Tibial nerve (tissue), 4 donors: ENCODE measurements at regions not wholly inside any gene's neighbourhood (a gene's known extent, or its start where the extent isn't known, plus 50 kb on each side); places are given as distances from the start of the nearest gene placed in this dataset.

Experiments
- CTCF ChIP-seq, 5 experiments: fragments of 200-600 bp in 3 of 5; fragments of 450-650 bp in 2 of 5; sonication (generic) in 3 of 5; IDR thresholded peaks; one replicate each; pipeline ENCODE4 v1.5.1; 2016 to 2019; ENCODE audit warnings: antibody characterized with exemption in 5 of 5, mild to moderate bottlenecking in 3 of 5, moderate library complexity in 2 of 5
- EP300 ChIP-seq, 2 donors: sonication (generic); formaldehyde crosslinking; IDR thresholded peaks; one replicate each; pipeline ENCODE4 v1.6.1; 2017; ENCODE audit warnings: antibody characterized with exemption in 2 of 2, mild to moderate bottlenecking in 1 of 2
- POLR2A ChIP-seq, 2 donors: fragments of 450-650 bp; IDR thresholded peaks; one replicate each; pipeline ENCODE4 v1.6.1; 2017; ENCODE audit warnings: antibody characterized with exemption in 2 of 2, mild to moderate bottlenecking in 2 of 2, moderate library complexity in 2 of 2

DNA sequence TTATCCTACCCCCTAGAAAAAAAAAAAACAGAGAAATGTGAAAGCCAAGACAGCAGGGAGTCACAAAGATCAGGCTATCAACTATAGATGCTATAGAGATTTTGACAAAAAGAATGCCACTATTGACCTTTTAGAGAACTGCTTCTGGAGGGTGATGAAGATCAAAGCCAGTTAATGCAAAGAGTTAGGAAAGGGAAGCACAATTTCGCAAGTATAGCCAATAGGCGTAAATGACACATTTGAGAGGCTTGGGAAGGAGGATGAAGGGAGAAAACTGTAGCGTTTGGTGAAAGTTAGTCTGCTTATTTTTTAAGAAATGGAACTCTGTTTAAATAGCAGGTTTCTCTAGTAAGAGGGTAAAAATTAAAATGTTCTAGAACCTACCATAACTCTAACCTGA, 190.7 kb downstream of the DUSP6 start:
- TF ChIP-seq CTCF (IDR thresholded peaks at IDR 0.05) (no peak), POLR2A (IDR thresholded peaks at IDR 0.05) (no peak), EP300 (IDR thresholded peaks at IDR 0.05) (no peak)
